ENCODE measurements at regions not wholly inside any gene's neighbourhood (a gene's known extent, or its start where the extent isn't known, plus 50 kb on each side); places are given as distances from the start of the nearest gene placed in this dataset.

GRCh38 chr6:154898821-154899220 is 96.3 kb upstream of the TIAM2 start:
- WGBS, 2 donors = 90 to 93% methylated on average over 4 of the region's 4 CpGs
- Histone ChIP-seq H3K27me3 (no peaks in the 10 kb centered on the region), H3K9me3 (no peaks in the 10 kb centered on the region), H3K36me3 (peaks cover 0 to 27% (median 0%) of the 10 kb centered on the region in 3 donors), H3K4me3 (no peak overlapping the region), H3K27ac (no peak overlapping the region), H3K4me1 (no peaks in the 10 kb centered on the region)
- TF ChIP-seq POLR2A (IDR thresholded peaks at IDR 0.05) (no peak), EP300 (IDR thresholded peaks at IDR 0.05) (no peak), CTCF (IDR thresholded peaks at IDR 0.05) (no peak)
- DNase-seq (ENCODE audit: low spot score in 2 of 2) = no peak

DNA sequence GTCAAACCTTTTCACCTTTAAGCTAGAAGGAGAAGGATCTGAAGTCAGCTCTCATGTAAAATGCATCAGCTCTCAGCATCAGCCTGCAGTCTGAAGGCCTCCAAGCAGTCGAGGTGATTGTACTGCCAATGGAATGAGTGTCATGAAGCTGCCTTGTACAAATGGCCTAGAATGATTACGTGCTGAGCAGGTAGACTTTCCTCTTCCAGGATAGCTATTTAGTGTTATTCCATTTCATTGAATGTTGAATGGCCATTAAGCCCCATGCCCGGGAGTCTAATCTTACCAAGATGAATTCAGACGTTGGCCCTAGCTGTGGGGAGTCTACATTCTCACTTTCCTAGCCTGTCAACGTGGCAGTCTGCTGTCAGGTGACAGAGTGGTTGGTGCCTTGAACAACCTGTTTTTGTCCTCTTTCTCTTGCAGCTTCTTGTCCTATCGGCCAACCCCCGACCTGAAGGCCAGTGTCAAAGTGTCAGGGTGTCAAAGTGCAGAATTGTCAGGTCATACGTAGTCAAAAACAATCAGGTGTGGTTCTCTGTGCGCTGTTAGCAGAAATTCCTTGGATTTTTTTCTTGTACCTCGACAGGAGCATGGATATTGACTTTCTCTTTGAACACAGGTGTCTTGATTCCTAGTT is 95.2 kb upstream of the TIAM2 start:
- Histone ChIP-seq H3K4me3 (no peak overlapping the region), H3K9me3 (no peaks in the 10 kb centered on the region), H3K4me1 (no peaks in the 10 kb centered on the region), H3K27ac (no peak overlapping the region), H3K36me3 (peaks cover 0 to 33% (median 0%) of the 10 kb centered on the region in 3 donors), H3K27me3 (no peaks in the 10 kb centered on the region)
- no peak for DNase-seq (ENCODE audit: low spot score in 2 of 2)
- TF ChIP-seq EP300 (IDR thresholded peaks at IDR 0.05) (no peak), CTCF (IDR thresholded peaks at IDR 0.05) (no peak)
- WGBS, 2 donors = 88 to 90% methylated on average over 10 of the region's 10 CpGs

DNA sequence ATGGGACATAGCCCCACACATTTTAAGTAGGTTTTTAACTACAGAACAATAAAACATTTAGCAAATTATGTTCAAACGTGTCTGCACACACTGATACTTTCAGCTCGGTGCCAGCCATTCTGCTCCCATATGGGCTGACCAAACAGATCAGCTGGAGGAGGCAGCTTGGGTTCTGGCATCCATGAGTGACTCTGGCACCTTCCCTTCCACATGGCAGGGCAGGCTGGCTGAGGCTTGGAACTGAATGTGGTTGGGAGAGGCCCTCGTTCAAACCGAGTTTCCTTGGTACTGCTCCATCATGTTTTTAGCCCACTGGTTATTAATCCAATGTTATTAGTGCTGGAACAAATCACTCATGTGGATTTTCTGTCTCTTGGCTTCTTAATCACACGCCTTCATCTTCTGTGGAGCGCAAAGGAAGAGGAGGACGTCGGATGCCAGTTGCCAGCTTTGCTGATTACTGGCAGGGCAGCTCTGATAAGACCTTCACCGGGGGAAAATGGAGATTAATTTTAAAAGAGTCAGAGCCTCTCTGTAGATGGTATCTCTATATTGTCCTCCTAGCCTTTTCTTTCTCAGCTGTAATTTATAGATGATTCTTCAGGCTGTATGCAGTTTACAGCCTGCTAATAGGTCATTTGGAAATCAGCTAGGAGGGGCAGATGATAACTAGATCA is 93.1 kb upstream of the TIAM2 start:
- no peak overlapping the region for H3K4me3 ChIP-seq
- DNase-seq (ENCODE audit: low spot score in 2 of 2) = no peak
- no peak overlapping the region for H3K27ac ChIP-seq
- no peaks in the 10 kb centered on the region for H3K4me1 ChIP-seq
- no peak for TF ChIP-seq EP300 (IDR thresholded peaks at IDR 0.05)
- no peak for TF ChIP-seq CTCF (IDR thresholded peaks at IDR 0.05)
- no peak for TF ChIP-seq POLR2A (IDR thresholded peaks at IDR 0.05)
- no peaks in the 10 kb centered on the region for H3K9me3 ChIP-seq
- H3K36me3 ChIP-seq = peaks cover 0 to 22% (median 0%) of the 10 kb centered on the region in 3 donors
- H3K27me3 ChIP-seq = no peaks in the 10 kb centered on the region
- WGBS, 2 donors = 81 to 82% methylated on average over 9 of the region's 9 CpGs

DNA sequence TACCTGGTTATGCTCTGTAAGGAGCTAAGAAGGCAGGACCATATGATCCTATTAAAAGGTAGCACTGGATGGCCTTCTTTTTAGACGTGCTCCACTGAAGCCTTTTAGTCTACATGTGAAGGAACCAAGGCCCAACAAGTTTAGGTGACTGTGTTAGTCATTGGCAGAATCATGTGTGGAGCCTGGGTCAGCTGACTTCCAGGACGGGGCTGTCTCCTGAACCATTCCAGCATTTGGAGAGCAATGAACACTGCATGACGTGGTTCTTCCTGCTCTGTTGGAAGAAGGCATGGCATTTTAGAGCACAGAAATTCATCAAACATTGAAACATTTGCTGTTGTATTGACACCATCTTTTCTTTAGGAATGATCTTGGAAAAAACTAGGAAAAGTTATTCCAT is 87.8 kb upstream of the TIAM2 start:
- Histone ChIP-seq H3K36me3 (peaks cover 0 to 23% (median 0%) of the 10 kb centered on the region in 3 donors), H3K4me3 (no peak overlapping the region), H3K27ac (no peak overlapping the region), H3K9me3 (no peaks in the 10 kb centered on the region), H3K27me3 (no peaks in the 10 kb centered on the region), H3K4me1 (peaks cover 0 to 22% (median 5%) of the 10 kb centered on the region in 4 donors)
- 55 to 58% methylated on average over 3 of the region's 3 CpGs for WGBS, 2 donors
- DNase-seq (ENCODE audit: low spot score in 2 of 2) = no peak
- TF ChIP-seq EP300 (IDR thresholded peaks at IDR 0.05) (no peak), POLR2A (IDR thresholded peaks at IDR 0.05) (no peak), CTCF (IDR thresholded peaks at IDR 0.05) (no peak)

DNA sequence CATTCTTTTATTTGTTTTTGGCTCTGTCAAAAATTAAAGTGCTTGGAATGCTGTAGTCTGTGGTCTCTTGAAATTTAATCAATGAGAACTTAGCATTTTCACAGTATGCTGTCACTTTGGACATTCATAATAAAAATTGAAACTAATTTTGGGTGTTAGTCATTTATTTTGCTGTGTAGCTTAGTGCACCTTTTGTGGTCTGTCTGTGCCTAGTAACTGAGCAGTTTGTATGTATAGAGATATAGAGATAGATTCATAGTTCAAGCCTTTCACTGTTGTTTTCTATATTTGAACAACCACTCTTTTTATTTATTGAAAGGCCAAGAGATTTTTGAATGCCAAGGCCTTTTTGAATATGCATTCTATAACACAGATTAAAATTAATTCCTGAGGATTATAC is 86.4 kb upstream of the TIAM2 start:
- Histone ChIP-seq H3K4me1 (peaks cover 0 to 22% (median 5%) of the 10 kb centered on the region in 4 donors), H3K27me3 (no peaks in the 10 kb centered on the region)

More for the DNA sequence above, 86.4 kb upstream of the TIAM2 start:
- Histone ChIP-seq H3K9me3 (no peaks in the 10 kb centered on the region), H3K27ac (no peak overlapping the region), H3K4me3 (no peak overlapping the region), H3K36me3 (peaks cover 0 to 14% (median 0%) of the 10 kb centered on the region in 3 donors)
- no peak for DNase-seq (ENCODE audit: low spot score in 2 of 2)
- TF ChIP-seq EP300 (IDR thresholded peaks at IDR 0.05) (no peak), POLR2A (IDR thresholded peaks at IDR 0.05) (no peak), CTCF (IDR thresholded peaks at IDR 0.05) (no peak)
